HUES64 (cell line): ENCODE measurements at regions not wholly inside any gene's neighbourhood (a gene's known extent, or its start where the extent isn't known, plus 50 kb on each side); places are given as distances from the start of the nearest gene placed in this dataset.

ENCODE experiments used
- H3K27ac ChIP-seq: 2 replicates; pipeline ENCODE4 v1.7.0; 2013; ENCODE audit warnings: low read depth, low read length, inconsistent platforms
- H3K27me3 ChIP-seq: 2 replicates; pipeline ENCODE4 v1.6.1; 2013; ENCODE audit warnings: mild to moderate bottlenecking, low read length; ENCODE audit not compliant: insufficient read depth
- H3K36me3 ChIP-seq: 2 replicates; pipeline ENCODE4 v1.6.1; 2013; ENCODE audit warnings: mild to moderate bottlenecking, low read length; ENCODE audit not compliant: insufficient read depth
- H3K4me1 ChIP-seq: 2 replicates; pipeline ENCODE4 v1.6.1; 2013; ENCODE audit warnings: mild to moderate bottlenecking, low read length, moderate library complexity; ENCODE audit not compliant: insufficient read depth
- H3K4me3 ChIP-seq: 2 replicates; pipeline ENCODE4 v1.5.1; 2013; ENCODE audit warnings: mild to moderate bottlenecking, low read length, moderate library complexity
- H3K9ac ChIP-seq: 2 replicates; pipeline ENCODE4 v1.6.1; 2013; ENCODE audit warnings: mild to moderate bottlenecking, low read depth, low read length
- H3K9me3 ChIP-seq: 2 replicates; pipeline ENCODE4 v1.6.1; 2013; ENCODE audit warnings: low read depth, low read length; ENCODE audit not compliant: insufficient read depth
- WGBS: fragments of 150-250, 120-280 bp; methylation state at CpG from one replicate; pipeline ENCODE4 v1.1.7; 2013; ENCODE audit warnings: missing lambda C conversion rate; 5-methylcytosine and 5-hydroxymethylcytosine counted together

DNA sequence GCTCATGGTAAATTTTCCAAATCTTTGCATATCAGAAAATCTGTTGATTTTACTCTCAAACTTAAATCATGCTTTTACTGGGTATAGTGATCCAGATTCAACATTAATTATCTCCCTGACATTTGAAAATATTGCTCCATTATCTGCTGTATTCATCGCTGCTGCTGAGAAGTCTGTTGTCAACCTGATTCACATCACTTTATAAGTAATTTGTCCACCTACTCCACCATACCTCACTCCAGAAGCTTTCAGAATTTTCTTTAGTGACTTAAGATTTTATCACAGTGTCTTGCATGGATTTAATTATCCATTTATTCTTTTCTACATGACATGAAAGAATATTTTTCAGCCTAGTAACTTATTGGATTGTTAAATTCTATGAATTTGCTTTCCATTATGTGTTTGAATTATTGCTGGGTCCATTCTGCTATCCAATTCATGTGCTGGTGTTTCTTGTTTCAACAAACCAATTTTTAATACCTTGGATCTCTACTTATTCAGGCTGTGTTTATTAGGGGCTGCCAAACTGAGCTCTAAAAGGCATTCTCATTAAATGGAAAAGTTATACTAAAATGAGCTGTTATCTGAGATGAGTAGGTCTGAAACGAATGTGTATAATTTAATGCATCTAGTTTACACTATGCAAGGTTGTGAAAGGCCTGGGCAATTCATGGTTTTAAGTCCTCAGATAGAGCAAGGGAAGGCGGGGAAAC, 519.3 kb upstream of the CDH11 start:
- H3K36me3 ChIP-seq = no peaks in the 10 kb centered on the region
- H3K4me1 ChIP-seq = no peaks in the 10 kb centered on the region
- no peak overlapping the region for H3K9ac ChIP-seq
- no peak overlapping the region for H3K4me3 ChIP-seq
- H3K27ac ChIP-seq = no peak overlapping the region
- H3K9me3 ChIP-seq = no peaks in the 10 kb centered on the region
- WGBS = 96% methylated on average over 3 of the region's 3 CpGs
- H3K27me3 ChIP-seq = no peaks in the 10 kb centered on the region

DNA sequence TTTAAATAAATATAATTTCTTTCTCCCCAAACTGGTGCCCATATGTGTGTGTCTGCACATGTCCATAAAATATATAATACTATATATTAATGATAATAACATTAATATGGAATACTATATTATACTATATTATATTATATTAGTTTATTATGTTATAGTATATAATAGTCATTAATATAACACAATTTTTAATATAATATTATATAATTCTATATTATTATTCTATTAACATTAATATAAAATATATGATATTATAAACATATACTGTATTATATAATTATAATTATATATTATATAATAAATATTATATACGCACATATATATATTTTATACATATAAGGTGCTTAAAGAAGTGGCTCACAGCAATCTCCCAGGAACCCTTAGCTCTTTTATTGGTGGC, 513.0 kb upstream of the CDH11 start:
- Histone ChIP-seq H3K9ac (no peak overlapping the region), H3K36me3 (no peaks in the 10 kb centered on the region), H3K4me1 (no peaks in the 10 kb centered on the region), H3K4me3 (no peak overlapping the region), H3K27me3 (no peaks in the 10 kb centered on the region), H3K9me3 (no peaks in the 10 kb centered on the region), H3K27ac (no peak overlapping the region)
- no CpG with 5 or more reads among the region's 1 CpG for WGBS

DNA sequence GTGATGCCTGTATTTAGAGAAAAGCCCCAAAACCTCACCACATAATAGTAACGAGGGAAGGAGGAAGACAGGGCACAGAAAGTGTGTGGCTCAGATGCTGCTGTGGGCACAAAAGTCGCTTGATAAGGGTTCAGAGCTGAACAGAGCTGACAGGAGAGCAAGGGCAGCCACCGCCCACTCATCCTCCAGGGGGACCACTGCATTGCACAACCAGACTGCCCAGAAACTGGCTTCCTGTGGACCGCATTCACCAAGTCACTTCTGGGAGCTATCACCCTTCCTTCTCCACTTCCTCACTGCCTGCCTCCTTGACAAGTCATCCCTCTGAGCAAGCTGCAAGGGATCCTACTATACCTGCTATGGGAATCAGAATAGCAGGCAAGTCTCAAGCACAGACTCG, 512.4 kb upstream of the CDH11 start:
- Histone ChIP-seq H3K4me3 (no peak overlapping the region), H3K27me3 (no peaks in the 10 kb centered on the region), H3K36me3 (no peaks in the 10 kb centered on the region), H3K9ac (no peak overlapping the region), H3K9me3 (no peaks in the 10 kb centered on the region), H3K4me1 (no peaks in the 10 kb centered on the region), H3K27ac (no peak overlapping the region)
- WGBS = 95% methylated on average over 5 of the region's 5 CpGs

DNA sequence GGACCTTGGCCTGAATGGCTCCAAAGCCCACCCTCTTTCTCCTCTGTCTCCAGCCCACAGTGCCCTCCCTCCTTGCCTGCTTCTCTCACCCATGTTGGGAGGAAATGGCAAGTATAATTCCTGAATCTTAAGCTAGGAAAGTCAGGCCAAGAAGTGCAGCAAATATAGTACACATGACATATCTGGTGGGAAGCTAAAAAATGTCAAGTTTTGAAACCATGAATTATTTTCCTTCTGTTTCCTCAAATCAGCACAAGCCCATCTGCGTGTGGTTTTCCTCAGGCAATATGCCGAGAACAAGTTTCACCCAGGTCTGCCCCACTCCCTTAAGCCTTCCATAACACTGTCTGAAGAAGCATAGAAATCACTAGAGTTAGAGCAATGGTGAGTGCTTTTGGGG, 502.8 kb upstream of the CDH11 start:
- Histone ChIP-seq H3K9me3 (no peaks in the 10 kb centered on the region), H3K36me3 (no peaks in the 10 kb centered on the region)
- WGBS = 100% methylated on average over 2 of the region's 2 CpGs

DNA sequence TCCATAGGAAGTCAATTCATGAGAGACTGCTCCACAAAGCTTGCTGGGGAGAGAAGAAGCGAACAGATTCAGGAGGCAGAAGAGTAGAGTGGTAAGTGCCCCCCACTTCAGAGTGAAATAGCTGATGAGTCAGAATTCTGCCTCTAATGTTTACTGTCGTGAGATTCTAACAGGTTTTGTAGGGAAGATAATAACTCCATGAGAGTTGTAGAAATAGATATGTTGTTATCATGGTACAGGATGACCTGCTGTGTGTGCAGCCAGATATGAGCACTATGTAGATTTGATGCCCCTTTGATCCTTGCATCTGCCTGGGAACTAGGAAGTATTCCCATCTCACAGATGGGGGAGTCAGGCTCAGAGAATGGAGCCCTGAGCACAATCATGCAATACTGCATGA, 502.4 kb upstream of the CDH11 start:
- WGBS = 91% methylated on average over 2 of the region's 2 CpGs
- Histone ChIP-seq H3K4me1 (no peaks in the 10 kb centered on the region), H3K9ac (no peak overlapping the region)

More for the DNA sequence above, 502.8 kb upstream of the CDH11 start:
- Histone ChIP-seq H3K4me3 (no peak overlapping the region), H3K27ac (no peak overlapping the region), H3K9ac (no peak overlapping the region), H3K4me1 (no peaks in the 10 kb centered on the region), H3K27me3 (no peaks in the 10 kb centered on the region)

DNA sequence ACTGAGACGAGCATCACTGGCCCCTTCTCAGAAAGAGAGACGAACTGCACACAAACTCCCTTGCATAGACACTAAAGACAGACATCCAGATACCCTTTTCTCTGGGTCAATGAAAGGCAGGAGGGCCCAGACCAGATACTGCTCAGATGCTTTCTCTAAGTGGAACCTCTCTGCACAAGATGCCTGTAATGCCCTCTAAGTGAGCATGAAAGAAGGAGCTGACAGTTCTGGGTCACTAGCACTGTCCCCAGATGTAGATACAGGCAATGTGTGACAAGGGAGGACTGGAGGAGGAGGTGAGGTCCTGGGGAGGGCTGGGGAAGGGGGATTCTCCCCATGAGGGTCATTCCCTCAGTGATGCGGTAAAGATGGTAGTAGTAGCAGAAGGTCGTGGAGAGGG, 501.0 kb upstream of the CDH11 start:
- no peak overlapping the region for H3K27ac ChIP-seq
- no peaks in the 10 kb centered on the region for H3K27me3 ChIP-seq
- no peak overlapping the region for H3K9ac ChIP-seq
- H3K36me3 ChIP-seq = no peaks in the 10 kb centered on the region
- H3K4me3 ChIP-seq = no peak overlapping the region
- 92% methylated on average over 4 of the region's 4 CpGs for WGBS
- no peaks in the 10 kb centered on the region for H3K9me3 ChIP-seq
- H3K4me1 ChIP-seq = no peaks in the 10 kb centered on the region

More for the DNA sequence above, 502.4 kb upstream of the CDH11 start:
- no peak overlapping the region for H3K4me3 ChIP-seq
- H3K36me3 ChIP-seq = no peaks in the 10 kb centered on the region
- H3K9me3 ChIP-seq = no peaks in the 10 kb centered on the region
- no peak overlapping the region for H3K27ac ChIP-seq
- no peaks in the 10 kb centered on the region for H3K27me3 ChIP-seq

DNA sequence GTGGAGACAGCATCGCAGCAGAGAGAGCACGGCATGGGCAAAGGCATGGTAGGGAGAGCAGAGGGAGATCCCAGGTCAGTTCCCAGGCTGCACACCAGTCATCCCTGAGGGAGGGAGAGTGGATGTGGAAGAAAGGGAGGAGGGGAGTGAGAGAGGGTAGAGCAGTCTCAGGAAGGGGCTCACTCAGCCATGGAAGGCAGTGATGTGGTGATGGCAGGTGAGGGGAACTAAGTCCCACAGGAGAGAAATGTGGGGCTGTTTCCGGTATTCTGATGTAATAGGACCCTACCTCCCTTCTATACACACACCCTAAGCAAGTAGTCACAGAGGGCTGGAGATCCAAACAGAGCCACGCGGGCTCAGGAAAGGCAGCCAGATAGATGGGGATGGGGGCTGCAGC, 500.3 kb upstream of the CDH11 start:
- WGBS = 97% methylated on average over 4 of the region's 5 CpGs

DNA sequence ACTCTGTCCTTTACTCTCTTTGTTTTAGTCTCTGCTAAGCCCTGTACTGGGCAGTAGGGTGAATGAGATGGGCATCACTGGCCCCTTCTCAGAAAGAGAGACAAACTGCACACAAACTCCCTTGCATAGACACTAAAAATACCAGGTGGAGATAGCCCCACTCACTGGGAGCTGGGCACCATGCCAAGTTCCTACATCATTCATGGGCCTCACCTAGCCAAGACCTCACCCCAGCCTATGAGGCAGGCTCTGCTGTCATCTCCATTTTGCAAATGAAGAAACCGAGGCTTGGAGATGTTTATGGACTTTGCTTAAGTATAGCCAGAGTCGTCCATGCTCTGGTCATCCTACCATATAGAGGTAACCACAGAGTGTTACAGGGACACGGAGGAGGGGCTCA, 499.8 kb upstream of the CDH11 start:
- Histone ChIP-seq H3K4me1 (no peaks in the 10 kb centered on the region), H3K9me3 (no peaks in the 10 kb centered on the region), H3K4me3 (no peak overlapping the region), H3K27ac (no peak overlapping the region), H3K36me3 (no peaks in the 10 kb centered on the region), H3K9ac (no peak overlapping the region), H3K27me3 (no peaks in the 10 kb centered on the region)
- WGBS = 95% methylated on average over 3 of the region's 3 CpGs

More for the DNA sequence above, 500.3 kb upstream of the CDH11 start:
- Histone ChIP-seq H3K4me3 (no peak overlapping the region), H3K27me3 (no peaks in the 10 kb centered on the region), H3K4me1 (no peaks in the 10 kb centered on the region), H3K36me3 (no peaks in the 10 kb centered on the region), H3K9me3 (no peaks in the 10 kb centered on the region), H3K9ac (no peak overlapping the region), H3K27ac (no peak overlapping the region)

DNA sequence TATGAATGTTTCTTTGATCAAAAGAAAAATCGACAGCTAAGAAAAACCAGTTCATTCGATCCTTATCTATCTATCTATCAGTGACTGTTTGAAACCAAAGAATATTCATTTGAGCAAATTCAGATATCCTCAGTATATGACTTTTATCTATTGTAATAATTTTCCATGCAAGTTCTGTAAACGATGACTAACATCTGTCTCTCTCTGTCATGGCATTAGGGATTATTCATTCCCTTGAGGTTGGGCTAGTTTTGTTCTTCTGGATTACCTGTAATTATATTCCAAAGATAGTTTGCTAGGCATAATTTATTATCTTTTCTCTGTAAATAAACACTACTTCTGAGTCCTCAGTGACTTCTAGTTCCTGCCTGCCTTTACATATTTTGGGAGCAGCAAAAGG, 497.7 kb upstream of the CDH11 start:
- no peaks in the 10 kb centered on the region for H3K4me1 ChIP-seq
- no peaks in the 10 kb centered on the region for H3K9me3 ChIP-seq
- no peaks in the 10 kb centered on the region for H3K27me3 ChIP-seq
- no peaks in the 10 kb centered on the region for H3K36me3 ChIP-seq
- no peak overlapping the region for H3K9ac ChIP-seq
- H3K4me3 ChIP-seq = no peak overlapping the region
- H3K27ac ChIP-seq = no peak overlapping the region
- WGBS = 100% methylated on average over 1 of the region's 3 CpGs

DNA sequence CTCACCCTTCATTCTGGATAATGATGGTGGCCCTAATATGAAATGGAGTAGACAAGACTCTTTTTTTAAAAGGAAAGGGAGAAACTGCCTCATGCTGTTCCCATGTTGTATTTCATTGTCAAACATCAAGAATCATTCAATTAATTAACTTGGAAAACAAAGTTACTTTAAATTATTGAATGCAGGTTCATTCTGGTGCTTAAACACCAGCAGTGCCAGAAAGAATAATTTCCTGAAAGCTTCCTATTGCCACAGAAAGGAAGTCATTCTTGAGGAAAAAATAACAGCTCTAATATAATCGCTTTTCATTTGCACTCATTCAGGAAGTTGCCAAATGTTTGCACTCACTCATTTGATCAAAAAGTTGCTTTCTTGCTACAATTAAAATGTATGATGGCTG, 497.1 kb upstream of the CDH11 start:
- no peaks in the 10 kb centered on the region for H3K27me3 ChIP-seq
- 83% methylated on average over 1 of the region's 1 CpG for WGBS
- no peak overlapping the region for H3K9ac ChIP-seq
- H3K27ac ChIP-seq = no peak overlapping the region
- no peaks in the 10 kb centered on the region for H3K36me3 ChIP-seq
- no peaks in the 10 kb centered on the region for H3K4me1 ChIP-seq
- H3K9me3 ChIP-seq = no peaks in the 10 kb centered on the region
- no peak overlapping the region for H3K4me3 ChIP-seq

DNA sequence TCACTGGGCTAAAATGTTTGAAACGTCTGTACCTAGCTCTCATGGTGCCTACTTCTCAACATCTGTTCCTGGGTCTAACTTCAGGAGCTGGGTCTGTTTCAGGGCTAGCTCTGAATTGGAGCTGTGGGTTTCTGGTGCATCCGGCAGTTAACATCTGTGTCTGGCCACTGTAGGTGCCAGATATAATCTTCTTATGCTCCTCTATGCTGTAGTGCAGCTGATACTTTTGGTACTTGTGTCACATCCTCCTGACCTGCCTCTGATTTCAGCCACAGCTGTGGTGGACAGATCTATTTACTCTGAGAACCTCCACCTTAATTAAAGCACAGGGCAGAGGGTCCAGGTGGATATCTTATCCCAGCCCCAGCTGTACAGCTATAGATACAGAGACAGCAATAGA, 496.5 kb upstream of the CDH11 start:
- H3K27ac ChIP-seq = no peak overlapping the region
- H3K4me1 ChIP-seq = no peaks in the 10 kb centered on the region
- H3K27me3 ChIP-seq = no peaks in the 10 kb centered on the region
- WGBS = 93% methylated on average over 2 of the region's 2 CpGs
- no peak overlapping the region for H3K4me3 ChIP-seq
- no peaks in the 10 kb centered on the region for H3K9me3 ChIP-seq
- no peaks in the 10 kb centered on the region for H3K36me3 ChIP-seq
- H3K9ac ChIP-seq = no peak overlapping the region

DNA sequence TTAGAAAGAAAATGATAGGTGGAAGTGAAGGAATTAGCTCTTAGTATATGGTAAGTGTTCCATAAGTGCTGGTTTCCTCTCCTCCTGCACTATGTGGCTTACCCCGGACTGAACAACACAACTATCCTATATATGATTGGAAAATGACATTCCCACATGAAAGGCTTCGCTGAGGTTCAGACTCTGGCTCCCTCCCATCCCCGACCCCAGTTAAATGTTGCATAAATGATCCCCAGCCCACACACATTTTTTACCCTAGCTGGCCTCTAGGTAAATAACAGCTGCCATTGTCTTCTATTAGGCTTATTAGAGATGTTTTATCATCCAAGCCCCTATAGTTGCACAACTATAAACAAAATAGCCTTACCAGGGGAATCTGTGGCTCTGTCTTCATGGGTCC, 495.6 kb upstream of the CDH11 start:
- H3K27ac ChIP-seq = no peak overlapping the region
- no peaks in the 10 kb centered on the region for H3K4me1 ChIP-seq
- H3K9me3 ChIP-seq = no peaks in the 10 kb centered on the region
- H3K4me3 ChIP-seq = no peak overlapping the region
- H3K27me3 ChIP-seq = no peaks in the 10 kb centered on the region
- H3K9ac ChIP-seq = no peak overlapping the region
- 95% methylated on average over 3 of the region's 3 CpGs for WGBS
- H3K36me3 ChIP-seq = no peaks in the 10 kb centered on the region
